ENCODE measurements at regions not wholly inside any gene's neighbourhood (a gene's known extent, or its start where the extent isn't known, plus 50 kb on each side); places are given as distances from the start of the nearest gene placed in this dataset.
"Not testable (repeated sequence)": the region's sequence is repeated elsewhere in the genome, so short reads cannot be mapped to it uniquely, and the experiment has no call there.

DNA sequence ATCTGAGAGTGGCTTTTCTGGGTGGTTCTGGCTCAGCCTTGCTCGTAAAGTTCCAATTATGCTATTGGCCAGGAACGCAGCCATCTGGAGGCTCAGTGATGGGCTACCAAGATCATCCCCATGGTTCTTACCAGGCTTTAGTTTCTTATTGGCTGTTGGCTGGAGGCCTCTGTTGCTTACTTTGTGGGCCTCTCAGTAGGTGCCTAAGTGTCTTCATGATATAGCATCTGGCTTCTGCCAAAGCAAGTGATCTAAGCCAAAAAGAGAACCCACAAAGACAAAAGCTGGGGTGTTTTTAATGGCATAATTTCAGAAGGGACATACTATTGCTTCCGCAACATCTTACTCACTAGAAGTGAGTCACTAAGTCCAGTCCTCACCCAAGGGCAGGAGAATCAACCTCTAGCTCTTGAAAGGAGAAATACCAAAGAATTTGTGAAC is 132.0 kb upstream of the MDFIC start:
- peak; percentile 79 for ATAC-seq
- H3K27ac Mint-ChIP-seq, result no peak overlapping the region
- no peaks in the 10 kb centered on the region for H3K36me3 Mint-ChIP-seq
- H3K4me1 Mint-ChIP-seq, result peaks cover 18% of the 10 kb centered on the region
- no peaks in the 10 kb centered on the region for H3K9me3 Mint-ChIP-seq
- no peak for DNase-seq (ENCODE audit: low spot score in 2 of 2)
- peak overlapping the region; percentile 3 for H3K4me3 Mint-ChIP-seq

DNA sequence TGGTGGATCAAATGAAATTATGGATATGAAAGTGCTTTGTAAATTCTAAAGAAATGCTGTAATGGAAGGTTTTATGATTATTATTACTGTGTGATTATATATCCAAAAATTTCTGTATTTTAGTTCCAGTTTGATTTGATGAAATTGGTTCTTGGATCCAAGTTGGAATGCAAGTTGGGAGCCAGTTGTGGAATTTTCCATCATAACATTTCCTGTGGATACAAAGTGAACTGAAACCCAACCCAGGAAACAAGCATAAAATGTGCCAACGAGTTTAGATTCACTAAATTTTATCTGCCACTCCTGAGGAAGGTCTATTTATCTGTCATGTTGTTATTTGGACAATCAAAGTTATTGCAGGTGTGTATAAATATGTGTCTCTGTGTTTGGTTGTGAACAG is 131.4 kb upstream of the MDFIC start:
- no peak overlapping the region for H3K27ac Mint-ChIP-seq
- H3K4me3 Mint-ChIP-seq, result no peak overlapping the region
- ATAC-seq, result no peak
- H3K4me1 Mint-ChIP-seq, result peaks cover 21% of the 10 kb centered on the region
- H3K9me3 Mint-ChIP-seq, result no peaks in the 10 kb centered on the region
- DNase-seq (ENCODE audit: low spot score in 2 of 2), result no peak
- H3K36me3 Mint-ChIP-seq, result no peaks in the 10 kb centered on the region

- Mint-ChIP-seq H3K4me1 (peaks cover 26% of the 10 kb centered on the region), H3K27ac (no peak overlapping the region), H3K36me3 (no peaks in the 10 kb centered on the region), H3K9me3 (no peaks in the 10 kb centered on the region), H3K4me3 (no peak overlapping the region)
- DNase-seq (ENCODE audit: low spot score in 2 of 2), result no peak
- ATAC-seq, result no peak
These were observed 130.1 kb upstream of the MDFIC start for GRCh38 chr7:114791771-114792170.

DNA sequence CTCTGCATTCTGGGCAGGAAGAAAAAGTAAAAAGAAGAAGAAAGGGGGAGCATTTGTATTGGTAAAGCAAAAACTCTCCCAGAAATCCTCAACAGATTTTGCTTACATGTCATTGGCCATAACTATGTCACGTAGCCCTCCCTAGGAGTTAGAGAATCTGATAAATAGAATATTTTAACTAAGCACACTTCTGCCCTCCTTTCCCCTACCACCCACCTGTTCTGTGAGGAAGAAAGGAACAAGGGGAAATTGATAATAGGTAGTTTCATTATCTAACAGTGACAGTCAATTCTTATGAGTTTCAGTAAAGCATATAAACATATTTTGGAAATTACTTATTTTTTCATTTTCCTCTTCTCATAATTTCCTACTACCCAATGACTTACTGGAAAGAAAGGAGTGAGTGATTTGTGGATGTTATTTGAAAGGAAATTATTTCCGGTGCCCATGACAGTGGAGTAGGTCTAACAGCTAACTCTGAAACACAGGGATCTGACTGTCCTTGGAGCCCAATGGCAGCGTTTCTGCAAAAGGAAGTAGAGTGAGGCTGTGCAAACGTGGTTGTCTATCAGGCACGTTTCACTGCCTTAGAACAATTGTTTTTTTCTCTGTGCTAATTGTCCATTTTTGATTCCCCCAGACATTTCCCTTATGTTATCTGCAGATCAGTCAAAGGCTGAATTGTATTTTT is 128.6 kb upstream of the MDFIC start:
- Mint-ChIP-seq H3K4me3 (no peak overlapping the region), H3K36me3 (no peaks in the 10 kb centered on the region), H3K9me3 (no peaks in the 10 kb centered on the region), H3K4me1 (peaks cover 25% of the 10 kb centered on the region), H3K27ac (no peak overlapping the region)
- peak; percentile 22 for ATAC-seq
- DNase-seq (ENCODE audit: low spot score in 2 of 2), result no peak

- Mint-ChIP-seq H3K4me3 (no peak overlapping the region), H3K4me1 (peaks cover 18% of the 10 kb centered on the region), H3K9me3 (no peaks in the 10 kb centered on the region), H3K27ac (peak overlapping the region; percentile 6), H3K36me3 (no peaks in the 10 kb centered on the region)
- ATAC-seq, result no peak
- DNase-seq (ENCODE audit: low spot score in 2 of 2), result no peak
These were observed 126.4 kb upstream of the MDFIC start for GRCh38 chr7:114795475-114795874.

DNA sequence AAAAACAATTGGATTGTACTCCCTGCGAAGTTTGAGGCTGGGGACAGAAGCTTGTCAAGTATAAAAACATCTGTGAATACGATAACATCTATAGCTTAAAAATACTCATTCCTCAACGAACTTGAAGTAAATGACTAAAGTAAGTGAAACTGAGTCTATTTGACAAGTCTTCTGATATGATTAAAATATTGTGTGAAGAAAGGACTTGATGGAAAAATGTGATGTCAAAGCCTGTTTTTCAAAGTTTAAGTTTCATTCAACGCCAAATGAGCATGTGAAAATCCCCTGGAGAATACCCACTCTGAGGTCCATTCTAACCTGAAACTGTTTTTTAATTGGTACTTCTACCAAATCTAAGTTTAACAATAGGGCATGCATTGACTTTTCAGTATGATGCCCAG is 122.3 kb upstream of the MDFIC start:
- DNase-seq (ENCODE audit: low spot score in 2 of 2) (no peak), ATAC-seq (peak; percentile 84)
- Mint-ChIP-seq H3K4me3 (peak overlapping the region; percentile 14), H3K36me3 (no peaks in the 10 kb centered on the region), H3K4me1 (peaks cover 26% of the 10 kb centered on the region), H3K9me3 (no peaks in the 10 kb centered on the region), H3K27ac (peak overlapping the region; percentile 79)

DNA sequence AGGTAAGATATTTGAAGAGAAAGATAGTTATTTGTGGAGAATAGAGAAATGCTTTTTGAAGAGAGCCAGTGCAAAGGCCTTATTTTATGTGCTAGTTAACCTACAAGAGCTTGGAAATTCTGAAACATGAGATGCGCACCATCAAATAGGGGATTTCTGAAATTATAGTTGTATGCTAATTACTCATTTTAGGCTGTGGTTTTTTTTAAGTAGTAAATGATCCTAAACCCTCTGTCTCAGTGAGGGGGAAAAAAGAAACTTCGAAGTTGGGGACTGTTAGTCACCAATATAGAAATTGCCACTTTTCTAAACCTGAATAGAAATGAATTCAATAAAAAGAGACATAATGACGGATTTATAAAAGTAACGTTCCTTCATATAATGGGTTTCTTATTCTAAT is 119.3 kb upstream of the MDFIC start:
- Mint-ChIP-seq H3K36me3 (no peaks in the 10 kb centered on the region), H3K27ac (peak overlapping the region; percentile 29), H3K4me1 (peaks cover 14% of the 10 kb centered on the region), H3K4me3 (peak overlapping the region; percentile 6), H3K9me3 (no peaks in the 10 kb centered on the region)
- DNase-seq (ENCODE audit: low spot score in 2 of 2) (no peak), ATAC-seq (peak; percentile 88)

DNA sequence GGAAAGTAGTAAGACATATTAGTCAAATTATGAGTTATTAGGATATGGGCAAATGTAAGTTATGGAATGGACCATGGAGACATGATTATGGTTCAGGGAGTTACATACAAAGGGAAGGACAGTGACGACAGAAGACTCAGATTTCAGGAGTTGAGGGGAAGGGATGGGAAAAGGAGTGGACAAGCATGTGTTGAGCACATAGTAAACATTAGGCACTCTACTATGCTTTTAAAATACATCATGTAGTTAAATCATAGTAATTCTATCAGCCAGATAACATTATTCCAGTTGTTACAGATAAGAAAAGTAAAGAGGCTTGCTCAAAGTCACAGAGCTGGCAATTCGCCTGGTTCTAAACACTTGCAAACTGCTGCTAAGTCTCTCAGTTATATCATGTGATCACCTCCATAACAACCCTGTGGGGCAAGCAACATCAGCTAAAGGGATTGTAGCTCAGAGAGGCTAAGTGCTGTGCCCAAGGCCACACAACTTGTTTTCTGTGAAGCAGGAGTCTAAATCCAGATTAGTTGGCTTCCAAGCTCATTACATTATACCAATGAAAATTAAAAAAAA is 115.2 kb upstream of the MDFIC start:
- Mint-ChIP-seq H3K4me1 (peaks cover 8% of the 10 kb centered on the region), H3K27ac (no peak overlapping the region), H3K36me3 (no peaks in the 10 kb centered on the region), H3K4me3 (no peak overlapping the region), H3K9me3 (no peaks in the 10 kb centered on the region)
- ATAC-seq (no peak), DNase-seq (ENCODE audit: low spot score in 2 of 2) (no peak)

GRCh38 chr7:114812570-114812969 is 109.3 kb upstream of the MDFIC start:
- no peak for DNase-seq (ENCODE audit: low spot score in 2 of 2)
- ATAC-seq, result no peak
- Mint-ChIP-seq H3K27ac (no peak overlapping the region), H3K36me3 (no peaks in the 10 kb centered on the region), H3K9me3 (no peaks in the 10 kb centered on the region), H3K4me1 (peaks cover 20% of the 10 kb centered on the region), H3K4me3 (no peak overlapping the region)

- no peak for DNase-seq (ENCODE audit: low spot score in 2 of 2)
- peaks cover 20% of the 10 kb centered on the region for H3K4me1 Mint-ChIP-seq
- peak overlapping the region; percentile 21 for H3K4me3 Mint-ChIP-seq
- no peaks in the 10 kb centered on the region for H3K36me3 Mint-ChIP-seq
- H3K27ac Mint-ChIP-seq, result no peak overlapping the region
- H3K9me3 Mint-ChIP-seq, result no peaks in the 10 kb centered on the region
- peak; percentile 68 for ATAC-seq
These were observed 108.3 kb upstream of the MDFIC start for GRCh38 chr7:114813624-114814023.

DNA sequence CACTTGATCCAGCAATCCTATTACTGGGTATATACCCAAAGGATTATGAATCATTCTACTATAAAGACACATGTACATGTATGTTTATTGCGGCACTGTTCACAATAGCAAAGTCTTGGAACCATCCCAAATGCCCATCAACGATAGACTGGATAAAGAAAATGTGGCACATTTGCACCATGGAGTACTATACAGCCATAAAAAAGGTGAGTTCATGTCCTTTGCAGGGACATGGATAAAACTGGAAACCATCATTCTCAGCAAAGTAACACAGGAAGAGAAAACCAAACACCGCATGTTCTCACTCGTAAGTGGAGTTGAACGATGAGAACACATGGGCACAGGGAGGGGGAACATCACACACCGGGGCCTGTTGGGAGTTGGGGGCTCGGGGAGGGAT is 104.9 kb upstream of the MDFIC start:
- H3K36me3 Mint-ChIP-seq; ATAC-seq; DNase-seq (ENCODE audit: low spot score in 2 of 2); H3K9me3 Mint-ChIP-seq; H3K27ac Mint-ChIP-seq; H3K4me3 Mint-ChIP-seq: not testable (repeated sequence)
- H3K4me1 Mint-ChIP-seq, result peaks cover 20% of the 10 kb centered on the region

DNA sequence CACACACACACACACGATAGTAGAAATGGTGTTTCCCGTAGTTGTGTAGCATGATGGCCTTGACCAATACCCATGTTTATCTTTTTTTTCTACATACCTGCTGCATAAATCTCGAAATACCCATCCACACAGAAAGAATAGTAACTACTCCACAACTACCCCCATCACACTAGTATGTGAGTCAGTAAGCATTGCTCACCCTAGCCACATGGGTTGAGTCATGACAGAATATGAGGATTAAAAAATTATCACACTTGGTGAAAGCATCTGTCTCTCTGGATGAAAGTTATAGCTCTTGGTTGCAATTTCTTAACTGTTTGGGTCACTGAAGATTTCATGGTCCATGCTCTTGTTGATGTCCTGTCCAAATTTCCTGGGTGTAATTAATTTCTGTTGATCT is 103.4 kb upstream of the MDFIC start:
- no peak overlapping the region for H3K4me3 Mint-ChIP-seq
- H3K36me3 Mint-ChIP-seq, result no peaks in the 10 kb centered on the region
- no peak for DNase-seq (ENCODE audit: low spot score in 2 of 2)
- peak; percentile 99 for ATAC-seq
- no peak overlapping the region for H3K27ac Mint-ChIP-seq
- H3K4me1 Mint-ChIP-seq, result peaks cover 15% of the 10 kb centered on the region
- no peaks in the 10 kb centered on the region for H3K9me3 Mint-ChIP-seq

DNA sequence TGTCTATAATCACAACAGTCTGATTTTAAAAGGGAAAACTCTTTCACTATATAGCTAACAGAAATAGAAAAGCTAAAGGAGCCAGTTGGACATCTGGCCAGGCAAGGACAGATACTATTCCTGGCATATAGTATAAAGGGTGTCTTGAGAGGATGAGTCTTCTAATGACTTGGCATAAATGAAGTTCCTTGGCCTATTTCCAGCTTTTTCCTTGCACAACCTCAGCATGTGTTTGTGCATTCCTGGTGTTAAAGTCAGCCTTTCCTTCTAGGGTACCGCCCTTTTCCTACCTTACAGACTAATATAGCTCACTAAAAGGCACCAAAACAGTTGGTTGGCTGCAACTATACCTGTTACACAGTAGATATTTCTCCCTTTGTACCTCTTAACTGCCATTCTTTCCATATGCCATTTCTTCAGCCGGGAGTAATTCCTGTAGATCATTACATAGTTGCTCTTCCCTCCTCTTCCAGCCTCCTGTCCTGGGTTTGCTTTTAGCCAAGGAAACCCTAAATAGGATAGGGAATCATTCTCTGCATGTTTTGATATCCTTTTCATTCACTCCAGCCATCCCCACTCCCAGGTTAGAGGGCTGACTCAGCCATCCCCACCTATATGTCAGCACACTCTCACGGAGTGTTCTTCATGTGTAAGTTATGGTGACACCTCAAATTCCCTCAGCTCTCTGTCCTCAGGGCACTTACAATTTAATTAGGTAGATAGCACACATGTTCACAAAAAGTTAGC is 102.1 kb upstream of the MDFIC start:
- Mint-ChIP-seq H3K4me1 (peaks cover 2% of the 10 kb centered on the region), H3K36me3 (no peaks in the 10 kb centered on the region), H3K9me3 (no peaks in the 10 kb centered on the region), H3K27ac (no peak overlapping the region), H3K4me3 (no peak overlapping the region)
- DNase-seq (ENCODE audit: low spot score in 2 of 2) (no peak), ATAC-seq (no peak)

GRCh38 chr7:114821030-114821900 is 100.6 kb upstream of the MDFIC start:
- no peak for DNase-seq (ENCODE audit: low spot score in 2 of 2)
- no peak for ATAC-seq
- Mint-ChIP-seq H3K4me3 (no peak overlapping the region), H3K4me1 (peaks cover 11% of the 10 kb centered on the region), H3K9me3 (peaks cover 6% of the 10 kb centered on the region), H3K36me3 (no peaks in the 10 kb centered on the region), H3K27ac (no peak overlapping the region)

- no peaks in the 10 kb centered on the region for H3K36me3 Mint-ChIP-seq
- DNase-seq (ENCODE audit: low spot score in 2 of 2) (no peak), ATAC-seq (no peak)
- H3K27ac Mint-ChIP-seq, result no peak overlapping the region
- H3K4me1 Mint-ChIP-seq, result peaks cover 11% of the 10 kb centered on the region
- peaks cover 11% of the 10 kb centered on the region for H3K9me3 Mint-ChIP-seq
- H3K4me3 Mint-ChIP-seq, result no peak overlapping the region
These were observed 99.8 kb upstream of the MDFIC start for GRCh38 chr7:114822131-114822530.
